GM23338 (cell line): ENCODE measurements at regions not wholly inside any gene's neighbourhood (a gene's known extent, or its start where the extent isn't known, plus 50 kb on each side); places are given as distances from the start of the nearest gene placed in this dataset.

Experiments used
- ATAC-seq: fragments of 200-7000 bp; cut with Tn5 transposase; 3 replicates; pipeline ENCODE4 v1.9.1; 2020
- DNase-seq: peaks from one replicate; pipeline ENCODE4 v3.0.0-alpha.2; 2015; ENCODE audit warnings: low spot score
- H2AFZ ChIP-seq: fragments of 200-600 bp; sonication (generic); 2 replicates; pipeline ENCODE4 v1.8.0; 2016; ENCODE audit warnings: antibody characterized with exemption, mild to moderate bottlenecking, moderate library complexity
- H3F3A ChIP-seq: fragments of 200-600 bp; sonication (generic); replicated peaks from 2 replicates; pipeline ENCODE4 v1.8.0; 2017; ENCODE audit warnings: antibody characterized with exemption, mixed run types, low read depth
- H3K27ac ChIP-seq: fragments of 200-600 bp; sonication (generic); 2 replicates; pipeline ENCODE4 v1.6.1; 2016; ENCODE audit warnings: low read depth
- H3K27me3 ChIP-seq: fragments of 200-600 bp; sonication (generic); 2 replicates; pipeline ENCODE4 v1.8.0; 2016; ENCODE audit warnings: mild to moderate bottlenecking, mixed run types, moderate library complexity; ENCODE audit not compliant: insufficient read depth
- H3K36me3 ChIP-seq: fragments of 200-600 bp; sonication (generic); 2 replicates; pipeline ENCODE4 v1.8.0; 2016; ENCODE audit warnings: mild to moderate bottlenecking; ENCODE audit not compliant: insufficient read depth
- H3K4me1 ChIP-seq: fragments of 200-600 bp; sonication (generic); 2 replicates; pipeline ENCODE4 v1.8.0; 2016; ENCODE audit warnings: mild to moderate bottlenecking, moderate library complexity; ENCODE audit not compliant: insufficient read depth
- H3K4me2 ChIP-seq: fragments of 200-600 bp; sonication (generic); 2 replicates; pipeline ENCODE4 v1.7.1; 2017; ENCODE audit warnings: mixed run types
- H3K4me3 ChIP-seq: fragments of 200-600 bp; sonication (generic); 2 replicates; pipeline ENCODE4 v1.6.1; 2016; ENCODE audit warnings: mixed run types
- H3K79me2 ChIP-seq: fragments of 200-600 bp; sonication (generic); replicated peaks from 2 replicates; pipeline ENCODE4 v1.8.0; 2017; ENCODE audit warnings: mild to moderate bottlenecking; ENCODE audit not compliant: insufficient read depth
- H3K9me2 ChIP-seq: fragments of 200-600 bp; sonication (generic); 2 replicates; pipeline ENCODE4 v1.8.0; 2017; ENCODE audit not compliant: insufficient read depth
- H4K20me1 ChIP-seq: fragments of 200-600 bp; sonication (generic); replicated peaks from 2 replicates; pipeline ENCODE4 v1.8.0; 2017; ENCODE audit warnings: mild to moderate bottlenecking; ENCODE audit not compliant: insufficient read depth
- H3K27ac Mint-ChIP-seq: 2 replicates; pipeline ENCODE4 v1.8.0; 2020; ENCODE audit warnings: inconsistent platforms, mild to moderate bottlenecking, moderate library complexity, mixed read lengths
- H3K27me3 Mint-ChIP-seq: 3 replicates; pipeline ENCODE4 v1.8.0; 2022; ENCODE audit warnings: low read depth, mild to moderate bottlenecking, moderate library complexity, mixed read lengths, inconsistent platforms; ENCODE audit not compliant: insufficient read depth, poor library complexity
- H3K36me3 Mint-ChIP-seq: 3 replicates; pipeline ENCODE4 v1.8.0; 2021; ENCODE audit warnings: low read depth, mild to moderate bottlenecking, inconsistent platforms, moderate library complexity, mixed read lengths
- H3K4me1 Mint-ChIP-seq: 3 replicates; pipeline ENCODE4 v1.8.0; 2020; ENCODE audit warnings: mild to moderate bottlenecking, inconsistent platforms, mixed read lengths
- H3K4me3 Mint-ChIP-seq: 3 replicates; pipeline ENCODE4 v1.8.0; 2021; ENCODE audit warnings: moderate library complexity, mild to moderate bottlenecking, inconsistent platforms, mixed read lengths
- H3K9me3 Mint-ChIP-seq: 3 replicates; pipeline ENCODE4 v1.8.0; 2020; ENCODE audit warnings: moderate library complexity, mild to moderate bottlenecking, inconsistent platforms, mixed read lengths
- CREB1 ChIP-seq: fragments of 250-450 bp; sonication (Bioruptor Pico); IDR thresholded peaks from 2 replicates; pipeline ENCODE4 v1.5.0; 2020; ENCODE audit warnings: low read depth, mild to moderate bottlenecking, moderate library complexity
- CTCF ChIP-seq, 2 experiments: fragments of 200-600 bp in 1 of 2; sonication (generic) in 1 of 2; conservative IDR thresholded peaks; 2 replicates each; pipeline versions ENCODE4 v1.5.1 to v1.6.1; 2016 to 2017; ENCODE audit warnings: antibody characterized with exemption in 2 of 2, low read depth in 2 of 2, mild to moderate bottlenecking in 2 of 2, moderate library complexity in 1 of 2
- ETS1 ChIP-seq: IDR thresholded peaks from 2 replicates; pipeline ENCODE4 v1.6.1; 2016; ENCODE audit warnings: antibody characterized with exemption
- EZH2 ChIP-seq: fragments of 200-600 bp; sonication (generic); IDR thresholded peaks from one replicate; pipeline ENCODE4 v1.8.0; 2017; ENCODE audit warnings: antibody characterized with exemption, mild to moderate bottlenecking, low read depth; ENCODE audit not compliant: unreplicated experiment
- EZH2phosphoT487 ChIP-seq: fragments of 200-600 bp; sonication (generic); IDR thresholded peaks from one replicate; pipeline ENCODE4 v1.8.1; 2018; ENCODE audit warnings: antibody characterized with exemption; ENCODE audit not compliant: unreplicated experiment
- JUNB ChIP-seq: IDR thresholded peaks from one replicate; pipeline ENCODE4 v1.6.1; 2016; ENCODE audit warnings: antibody characterized with exemption; ENCODE audit not compliant: unreplicated experiment
- NANOG ChIP-seq: IDR thresholded peaks from 2 replicates; pipeline ENCODE4 v1.6.1; 2016; ENCODE audit warnings: antibody characterized with exemption, borderline replicate concordance
- POLR2AphosphoS5 ChIP-seq: IDR thresholded peaks from 2 replicates; pipeline ENCODE4 v1.6.1; 2016; ENCODE audit warnings: antibody characterized with exemption, low read depth
- REST ChIP-seq: IDR thresholded peaks from one replicate; pipeline ENCODE4 v1.6.1; 2018; ENCODE audit warnings: antibody characterized with exemption; ENCODE audit not compliant: unreplicated experiment
- STAT1 ChIP-seq: IDR thresholded peaks from one replicate; pipeline ENCODE4 v1.6.1; 2016; ENCODE audit warnings: antibody characterized with exemption; ENCODE audit not compliant: unreplicated experiment
- ZNF114 ChIP-seq: fragments of 250-450 bp; sonication (Bioruptor Pico); IDR thresholded peaks from 2 replicates; pipeline ENCODE4 v1.5.0; 2020; ENCODE audit warnings: mild to moderate bottlenecking, moderate library complexity
- ZNF331 ChIP-seq: fragments of 250-450 bp; sonication (Bioruptor Pico); IDR thresholded peaks from 2 replicates; pipeline ENCODE4 v1.5.0; 2020; ENCODE audit warnings: low read depth, mild to moderate bottlenecking, moderate library complexity
- ZNF462 ChIP-seq: fragments of 250-450 bp; sonication (Bioruptor Pico); IDR thresholded peaks from 2 replicates; pipeline ENCODE4 v1.5.0; 2020; ENCODE audit warnings: mild to moderate bottlenecking, moderate library complexity

- no peaks in the 10 kb centered on the region for H3K4me1 ChIP-seq
- DNase-seq (no peak), ATAC-seq (no peak)
- H3F3A ChIP-seq = no peaks in the 10 kb centered on the region
- H3K9me3 Mint-ChIP-seq = no peaks in the 10 kb centered on the region
- H4K20me1 ChIP-seq = no peaks in the 10 kb centered on the region
- TF ChIP-seq JUNB (no peak), CREB1 (CRISPR knock-in tag) (no peak), ETS1 (no peak), ZNF114 (CRISPR knock-in tag) (no peak), NANOG (no peak), EZH2phosphoT487 (no peak), ZNF462 (no peak), REST (no peak), ZNF331 (CRISPR knock-in tag) (no peak), STAT1 (no peak), EZH2 (no peak), POLR2AphosphoS5 (no peak), CTCF (conservative IDR thresholded peaks at IDR 0.05; ENCODE audit: low read depth in 2 of 2) (no peak)
- H3K27ac Mint-ChIP-seq = no peak overlapping the region
- H3K36me3 Mint-ChIP-seq = no peaks in the 10 kb centered on the region
- H3K9me2 ChIP-seq = peaks cover 16% of the 10 kb centered on the region; the same call in 1 of the 2 replicates
- no peak overlapping the region for H2AFZ ChIP-seq
- H3K27me3 Mint-ChIP-seq = no peaks in the 10 kb centered on the region
- no peaks in the 10 kb centered on the region for H3K36me3 ChIP-seq
- no peak overlapping the region for H3K4me2 ChIP-seq
- no peaks in the 10 kb centered on the region for H3K27me3 ChIP-seq
- H3K4me3 Mint-ChIP-seq = no peak overlapping the region
- H3K4me1 Mint-ChIP-seq = no peaks in the 10 kb centered on the region
- no peak overlapping the region for H3K27ac ChIP-seq
- H3K79me2 ChIP-seq = no peaks in the 10 kb centered on the region
- no peak overlapping the region for H3K4me3 ChIP-seq
Observed at GRCh38 chr1:55692726-55693125, 477.6 kb upstream of the USP24 start.
